HCT116 (cell line): ENCODE measurements at regions not wholly inside any gene's neighbourhood (a gene's known extent, or its start where the extent isn't known, plus 50 kb on each side); places are given as distances from the start of the nearest gene placed in this dataset.

Experiments
- ATAC-seq: fragments of 200-7000 bp; cut with Tn5 transposase; 2 replicates; pipeline ENCODE4 v1.9.1; 2020; ENCODE audit warnings: mild to moderate bottlenecking, moderate library complexity
- BruUV-seq: library from RNA; stranded (reverse); fragments of 400-500 nt; replicated peaks from 2 replicates; lab custom pipeline; 2021; lab: Mats Ljungman, UMichigan
- CTCF ChIA-PET: fragments of 300-600 bp; sonication (Branson Sonifier 250); formaldehyde crosslinking; loops from one replicate; lab custom pipeline; 2021; ENCODE audit warnings: antibody characterized with exemption; lab: Charles Lee
- POLR2A ChIA-PET: fragments of 300-600, 350-600 bp; sonication (Branson Sonifier 250); formaldehyde crosslinking; loops from one replicate; lab custom pipeline; 2021; ENCODE audit warnings: antibody characterized with exemption; lab: Charles Lee
- RAD21 ChIA-PET, 2 experiments: fragments of 300-600 bp; sonication (Branson Sonifier 250); formaldehyde crosslinking; loops; one replicate each; lab custom pipeline; 2023; ENCODE audit warnings: low total read pairs in 2 of 2; ENCODE audit not compliant: uncharacterized antibody in 2 of 2, unreplicated experiment in 2 of 2, low non-redundant PET in 1 of 2; lab: Charles Lee
- DNase-seq: peaks from one replicate; pipeline ENCODE4 v3.0.0-alpha.2; 2010; ENCODE audit warnings: low read depth, low spot score
- H2AFZ ChIP-seq: fragments of 200-600 bp; shearing (Covaris generic), sonication (generic); 2 replicates; pipeline ENCODE4 v1.6.1; 2017; ENCODE audit warnings: low read depth, mixed run types, mixed read lengths, antibody characterized with exemption, low read length; ENCODE audit not compliant: poor library complexity, severe bottlenecking
- H3K27ac ChIP-seq: 2 replicates; pipeline ENCODE4 v1.5.1; 2012; ENCODE audit warnings: low read depth, low read length
- H3K27me3 ChIP-seq: fragments of 200-600 bp; sonication (generic); 2 replicates; pipeline ENCODE4 v1.6.1; 2016; ENCODE audit warnings: mixed run types, low read length, mixed read lengths; ENCODE audit not compliant: insufficient read depth
- H3K36me3 ChIP-seq, 2 experiments: fragments of 200-500 bp in 1 of 2; fragments of 200-600 bp in 1 of 2; sonication (Bioruptor generic) in 1 of 2; sonication (generic) in 1 of 2; 2 replicates each; pipeline versions ENCODE4 v1.5.1 to v1.6.1; 2014 to 2016; ENCODE audit warnings: low read length in 2 of 2, inconsistent platforms in 1 of 2, mixed read lengths in 1 of 2, mixed run types in 1 of 2; ENCODE audit not compliant: insufficient read depth in 2 of 2, control insufficient read depth in 1 of 2
- H3K4me1 ChIP-seq, 2 experiments: fragments of 200-600 bp in 1 of 2; sonication (generic) in 1 of 2; 2 replicates each; pipeline versions ENCODE4 v1.5.1 to v1.6.1; 2012 to 2017; ENCODE audit warnings: low read length in 2 of 2, inconsistent platforms in 1 of 2, mild to moderate bottlenecking in 1 of 2, mixed read lengths in 1 of 2, mixed run types in 1 of 2, moderate library complexity in 1 of 2; ENCODE audit not compliant: insufficient read depth in 2 of 2, control insufficient read depth in 1 of 2
- H3K4me2 ChIP-seq: fragments of 200-600 bp; sonication (generic); 2 replicates; pipeline ENCODE4 v1.6.1; 2017; ENCODE audit warnings: mixed run types, low read length, mixed read lengths
- H3K4me3 ChIP-seq, 2 experiments: fragments of 200-600 bp in 1 of 2; sonication (generic) in 1 of 2; replicated peaks in 1 of 2; 2 replicates each; pipeline ENCODE4 v1.5.1; 2011 to 2016; ENCODE audit warnings: low read length in 2 of 2, control low read depth in 1 of 2, low read depth in 1 of 2, mild to moderate bottlenecking in 1 of 2, mixed read lengths in 1 of 2, mixed run types in 1 of 2
- H3K79me2 ChIP-seq: fragments of 200-600 bp; sonication (generic); 2 replicates; pipeline ENCODE4 v1.6.1; 2017; ENCODE audit warnings: mild to moderate bottlenecking, mixed run types, low read length, moderate library complexity, mixed read lengths; ENCODE audit not compliant: insufficient read depth
- H3K9ac ChIP-seq: fragments of 200-600 bp; sonication (generic); 2 replicates; pipeline ENCODE4 v1.6.1; 2016; ENCODE audit warnings: low read length, mixed read lengths
- H3K9me2 ChIP-seq: fragments of 200-600 bp; sonication (generic), shearing (Covaris generic); 2 replicates; pipeline ENCODE4 v1.6.1; 2017; ENCODE audit warnings: mixed run types, mild to moderate bottlenecking, moderate library complexity; ENCODE audit not compliant: insufficient read depth
- H3K9me3 ChIP-seq, 2 experiments: fragments of 200-500 bp in 1 of 2; fragments of 200-600 bp in 1 of 2; sonication (Bioruptor generic) in 1 of 2; sonication (generic) in 1 of 2; 2 replicates each; pipeline ENCODE4 v1.6.1; 2014 to 2017; ENCODE audit warnings: low read length in 2 of 2, mixed read lengths in 2 of 2, inconsistent platforms in 1 of 2, low read depth in 1 of 2, mild to moderate bottlenecking in 1 of 2, mixed run types in 1 of 2, moderate library complexity in 1 of 2; ENCODE audit not compliant: control insufficient read depth in 1 of 2, insufficient read depth in 1 of 2
- H4K20me1 ChIP-seq: fragments of 200-600 bp; sonication (generic), shearing (Covaris generic); 2 replicates; pipeline ENCODE4 v1.6.1; 2017; ENCODE audit warnings: mixed run types, mild to moderate bottlenecking, moderate library complexity; ENCODE audit not compliant: insufficient read depth
- CEBPB ChIP-seq: IDR thresholded peaks from 2 replicates; pipeline ENCODE4 v1.6.1; 2012; ENCODE audit warnings: low read depth
- CTCF ChIP-seq, 3 experiments: fragments of 200-600 bp in 1 of 3; sonication (generic) in 1 of 3; IDR thresholded peaks in 2 of 3; conservative IDR thresholded peaks in 1 of 3; 2 replicates each; pipeline ENCODE4 v1.5.1; 2012 to 2017; ENCODE audit warnings: low read depth in 2 of 3, low read length in 2 of 3, antibody characterized with exemption in 1 of 3, borderline replicate concordance in 1 of 3, control low read depth in 1 of 3, mild to moderate bottlenecking in 1 of 3, mixed read lengths in 1 of 3, mixed run types in 1 of 3, moderate library complexity in 1 of 3; ENCODE audit not compliant: insufficient read depth in 1 of 3
- EZH2phosphoT487 ChIP-seq: fragments of 200-600 bp; IDR thresholded peaks from 2 replicates; pipeline ENCODE4 v1.6.1; 2018; ENCODE audit warnings: antibody characterized with exemption, borderline replicate concordance
- POLR2A ChIP-seq: IDR thresholded peaks from 2 replicates; pipeline ENCODE4 v1.7.0; 2011; ENCODE audit warnings: borderline replicate concordance; ENCODE audit not compliant: insufficient read depth, insufficient read length; ENCODE audit errors: extremely low read depth
- ZBTB33 ChIP-seq: IDR thresholded peaks from 2 replicates; pipeline ENCODE4 v1.6.1; 2011; ENCODE audit warnings: mild to moderate bottlenecking, low read length, moderate library complexity; ENCODE audit not compliant: insufficient replicate concordance; ENCODE audit errors: extremely low read depth
- intact Hi-C: fragments of 100-400 bp; cut with micrococcal nuclease; formaldehyde crosslinking; loops from 2 replicates; pipeline ENCODE4 v1.10.0; 2022

GRCh38 chr2:762646-763045, 85.4 kb upstream of the TMEM18 start:
- no peaks in the 10 kb centered on the region for H3K36me3 ChIP-seq
- TF ChIP-seq EZH2phosphoT487 (no peak), ZBTB33 (no peak), POLR2A (no peak), CEBPB (no peak), CTCF (IDR thresholded peaks at IDR 0.05 in 2 of 3, conservative IDR thresholded peaks at IDR 0.05 in 1 of 3; ENCODE audit: borderline replicate concordance in 1 of 3, insufficient read depth in 1 of 3, low read depth in 2 of 3, low read length in 2 of 3) (no peak)
- TF ChIP-seq, all 23 proteins: peak for 0
- no TSS peak for BruUV-seq
- Histone ChIP-seq H3K4me1 (no peaks in the 10 kb centered on the region), H3K9me2 (no peaks in the 10 kb centered on the region), H3K9me3 (no peaks in the 10 kb centered on the region), H3K4me3 (no peak overlapping the region), H3K9ac (no peak overlapping the region), H3K27me3 (peaks cover 5% of the 10 kb centered on the region; the same call in 1 of the 2 replicates), H3K27ac (no peak overlapping the region), H2AFZ (no peak overlapping the region), H3K79me2 (no peaks in the 10 kb centered on the region), H3K4me2 (no peak overlapping the region), H4K20me1 (no peaks in the 10 kb centered on the region)
- RAD21 ChIA-PET: no interaction called here
- POLR2A ChIA-PET: no interaction called here
- CTCF ChIA-PET: no interaction called here
- intact Hi-C loops: no loop called here
- ATAC-seq: no peak
- no peak for DNase-seq
